ENCODE measurements at regions not wholly inside any gene's neighbourhood (a gene's known extent, or its start where the extent isn't known, plus 50 kb on each side); places are given as distances from the start of the nearest gene placed in this dataset.

GRCh38 chr15:91711384-91712033, 142.0 kb upstream of the SLCO3A1 start:
- TF ChIP-seq POLR2AphosphoS5 (IDR thresholded peaks at IDR 0.05; ENCODE audit: low read depth, low read length), result no peak
- no peak for TF ChIP-seq POLR2A (IDR thresholded peaks at IDR 0.05; ENCODE audit: low read depth, low read length)

Data from GM12891 (cell line).